Endothelial cell of umbilical vein (primary cell): ENCODE measurements at regions not wholly inside any gene's neighbourhood (a gene's known extent, or its start where the extent isn't known, plus 50 kb on each side); places are given as distances from the start of the nearest gene placed in this dataset.

Source experiments
- EZH2 ChIP-seq: IDR thresholded peaks from 2 replicates; pipeline ENCODE4 v1.6.1; 2012; ENCODE audit warnings: borderline replicate concordance, low read depth, mild to moderate bottlenecking, moderate library complexity, low read length, inconsistent platforms; ENCODE audit not compliant: severe bottlenecking
- FOS ChIP-seq: IDR thresholded peaks from 2 replicates; pipeline ENCODE4 v1.6.1; 2011; ENCODE audit warnings: mild to moderate bottlenecking, low read length, moderate library complexity, borderline replicate concordance; ENCODE audit not compliant: insufficient read depth
- GATA2 ChIP-seq: IDR thresholded peaks from 2 replicates; pipeline ENCODE4 v1.7.0; 2011; ENCODE audit warnings: low read depth, mild to moderate bottlenecking, moderate library complexity, mixed read lengths, low read length; ENCODE audit not compliant: insufficient read length, insufficient read depth
- JUN ChIP-seq: IDR thresholded peaks from 2 replicates; pipeline ENCODE4 v1.6.1; 2011; ENCODE audit warnings: borderline replicate concordance, low read depth; ENCODE audit not compliant: insufficient read length, insufficient read depth
- MYC ChIP-seq: IDR thresholded peaks from one replicate; pipeline ENCODE4 v1.6.1; 2011; ENCODE audit warnings: mild to moderate bottlenecking, low read depth, low read length
- POLR2A ChIP-seq: IDR thresholded peaks from 2 replicates; pipeline ENCODE4 v1.6.1; 2012; ENCODE audit warnings: low read depth, mild to moderate bottlenecking, control low read depth, low read length
- POLR2AphosphoS5 ChIP-seq: IDR thresholded peaks from 2 replicates; pipeline ENCODE4 v1.6.1; 2012; ENCODE audit warnings: low read depth, mild to moderate bottlenecking, control low read depth, low read length, moderate library complexity; ENCODE audit not compliant: insufficient read depth
- TF ChIP-seq, protein P1 (sequence below), 2 donors: IDR thresholded peaks; 1 replicate in 1 of 2; 2 replicates in 1 of 2; pipeline ENCODE4 v1.5.1; 2011; ENCODE audit warnings: low read length in 2 of 2, mild to moderate bottlenecking in 2 of 2, moderate library complexity in 2 of 2, control low read depth in 1 of 2, inconsistent platforms in 1 of 2, low read depth in 1 of 2; ENCODE audit not compliant: insufficient read depth in 1 of 2; ENCODE audit errors: extremely low read depth in 1 of 2
- TF ChIP-seq, protein P2 (sequence below): IDR thresholded peaks from 2 replicates; pipeline ENCODE4 v1.6.1; 2011; ENCODE audit not compliant: insufficient read depth, insufficient read length

DNA sequence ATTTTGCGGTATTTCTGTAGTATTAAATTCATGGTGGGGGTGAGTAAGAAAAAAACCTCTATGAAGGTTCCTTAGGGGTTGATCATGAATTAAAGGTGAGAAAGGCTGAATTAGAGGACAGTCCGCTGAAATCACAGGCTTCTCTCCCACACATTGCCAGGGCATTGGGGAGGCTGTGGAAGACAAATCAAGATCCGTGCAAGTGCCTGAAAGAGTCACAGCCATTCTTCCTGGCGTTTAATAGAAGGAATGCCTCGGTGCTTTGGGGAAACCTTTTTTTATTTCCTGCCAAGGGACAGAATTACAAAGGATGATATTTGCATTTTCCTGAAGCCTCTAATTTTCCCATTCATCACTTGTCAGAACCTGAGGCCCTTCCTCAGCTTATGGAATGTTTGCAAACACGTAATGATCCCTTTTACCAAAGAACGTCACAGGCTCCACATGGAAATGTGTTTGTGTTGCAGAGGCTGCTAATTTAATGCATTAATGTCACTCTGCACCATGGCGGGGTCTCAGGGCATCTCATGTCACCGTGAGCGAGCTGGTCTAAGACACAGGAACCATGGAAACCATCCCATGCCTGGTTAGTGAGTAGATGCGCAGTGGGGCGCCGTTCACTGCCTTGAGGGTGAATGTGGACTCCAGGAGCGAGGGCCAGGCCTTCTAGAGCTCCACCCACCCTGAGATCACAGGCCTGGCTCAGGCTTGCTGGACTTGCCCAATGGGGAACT is 185.9 kb upstream of the SULF2 start:
- TF ChIP-seq, protein P1, sequence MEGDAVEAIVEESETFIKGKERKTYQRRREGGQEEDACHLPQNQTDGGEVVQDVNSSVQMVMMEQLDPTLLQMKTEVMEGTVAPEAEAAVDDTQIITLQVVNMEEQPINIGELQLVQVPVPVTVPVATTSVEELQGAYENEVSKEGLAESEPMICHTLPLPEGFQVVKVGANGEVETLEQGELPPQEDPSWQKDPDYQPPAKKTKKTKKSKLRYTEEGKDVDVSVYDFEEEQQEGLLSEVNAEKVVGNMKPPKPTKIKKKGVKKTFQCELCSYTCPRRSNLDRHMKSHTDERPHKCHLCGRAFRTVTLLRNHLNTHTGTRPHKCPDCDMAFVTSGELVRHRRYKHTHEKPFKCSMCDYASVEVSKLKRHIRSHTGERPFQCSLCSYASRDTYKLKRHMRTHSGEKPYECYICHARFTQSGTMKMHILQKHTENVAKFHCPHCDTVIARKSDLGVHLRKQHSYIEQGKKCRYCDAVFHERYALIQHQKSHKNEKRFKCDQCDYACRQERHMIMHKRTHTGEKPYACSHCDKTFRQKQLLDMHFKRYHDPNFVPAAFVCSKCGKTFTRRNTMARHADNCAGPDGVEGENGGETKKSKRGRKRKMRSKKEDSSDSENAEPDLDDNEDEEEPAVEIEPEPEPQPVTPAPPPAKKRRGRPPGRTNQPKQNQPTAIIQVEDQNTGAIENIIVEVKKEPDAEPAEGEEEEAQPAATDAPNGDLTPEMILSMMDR (IDR thresholded peaks at IDR 0.05; ENCODE audit: extremely low read depth in 1 of 2, insufficient read depth in 1 of 2, low read depth in 1 of 2, low read length in 2 of 2), result no peak
- TF ChIP-seq MYC (no peak), POLR2AphosphoS5 (no peak), POLR2A (no peak), EZH2 (no peak), FOS (no peak), GATA2 (no peak), JUN (no peak)
- TF ChIP-seq, protein P2, sequence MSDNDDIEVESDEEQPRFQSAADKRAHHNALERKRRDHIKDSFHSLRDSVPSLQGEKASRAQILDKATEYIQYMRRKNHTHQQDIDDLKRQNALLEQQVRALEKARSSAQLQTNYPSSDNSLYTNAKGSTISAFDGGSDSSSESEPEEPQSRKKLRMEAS, result no peak
